ENCODE measurements at regions not wholly inside any gene's neighbourhood (a gene's known extent, or its start where the extent isn't known, plus 50 kb on each side); places are given as distances from the start of the nearest gene placed in this dataset.

GRCh38 chr10:44297963-44298362, 86.9 kb downstream of the CXCL12 start:
- intact Hi-C loops (cut with DNase I), result no loop called here
- ATAC-seq (no peak), DNase-seq (no peak)
- 91 to 93% (median 92%) methylated on average over 6 of the region's 6 CpGs for WGBS, 4 donors
- TF ChIP-seq CTCF (IDR thresholded peaks at IDR 0.05) (no peak), POLR2A (IDR thresholded peaks at IDR 0.05) (no peak)
- H3K27me3 ChIP-seq, result peaks cover 0 to 3% (median 0%) of the 10 kb centered on the region in 9 donors
- H3K9me3 ChIP-seq, result no peaks in the 10 kb centered on the region
- no peak overlapping the region for H3K27ac ChIP-seq
- no peak overlapping the region for H3K4me3 ChIP-seq
- peaks cover 0 to 27% (median 12%) of the 10 kb centered on the region in 12 donors for H3K4me1 ChIP-seq
- H3K36me3 ChIP-seq, result no peaks in the 10 kb centered on the region

- H3K9me3 ChIP-seq, result no peaks in the 10 kb centered on the region
- no peak for DNase-seq
- H3K27me3 ChIP-seq, result peaks cover 0 to 3% (median 0%) of the 10 kb centered on the region in 9 donors
- WGBS, 4 donors, result 32 to 46% (median 44%) methylated on average over 3 of the region's 3 CpGs
- no peak for ATAC-seq
- intact Hi-C loops (cut with DNase I), result no loop called here
- H3K27ac ChIP-seq, result peak overlapping the region in 1 of 12 donors; percentile 3
- peaks cover 0 to 46% (median 11%) of the 10 kb centered on the region in 12 donors for H3K4me1 ChIP-seq
- TF ChIP-seq CTCF (IDR thresholded peaks at IDR 0.05), result no peak
- no peak for TF ChIP-seq POLR2A (IDR thresholded peaks at IDR 0.05)
- no peak overlapping the region for H3K4me3 ChIP-seq
- H3K36me3 ChIP-seq, result no peaks in the 10 kb centered on the region
Observed at GRCh38 chr10:44295644-44296241, 89.2 kb downstream of the CXCL12 start.

- ATAC-seq, result no peak
- WGBS, 4 donors, result 97 to 98% (median 97%) methylated on average over 9 of the region's 9 CpGs
- no peak for TF ChIP-seq CTCF (IDR thresholded peaks at IDR 0.05)
- no peak for TF ChIP-seq POLR2A (IDR thresholded peaks at IDR 0.05)
- Histone ChIP-seq H3K9me3 (no peaks in the 10 kb centered on the region), H3K27me3 (peaks cover 0 to 3% (median 0%) of the 10 kb centered on the region in 9 donors), H3K4me3 (no peak overlapping the region), H3K4me1 (peaks cover 0 to 51% (median 11%) of the 10 kb centered on the region in 12 donors), H3K27ac (peak overlapping the region; percentile 57 to 98 (median 86)), H3K36me3 (no peaks in the 10 kb centered on the region)
- DNase-seq, result no peak
- intact Hi-C loops (cut with DNase I), result no loop called here
Observed at GRCh38 chr10:44294726-44295412, 90.0 kb downstream of the CXCL12 start.

GRCh38 chr10:44293842-44294241, 91.1 kb downstream of the CXCL12 start:
- 27 to 43% (median 35%) methylated on average over 7 of the region's 7 CpGs for WGBS, 4 donors
- H3K9me3 ChIP-seq, result no peaks in the 10 kb centered on the region
- peak overlapping the region in 9 of 12 donors; percentile 3 to 39 (median 27) for H3K4me3 ChIP-seq
- peak in 4 of 5 donors; percentile 74 to 83 (median 78) for DNase-seq
- peaks cover 0 to 3% (median 0%) of the 10 kb centered on the region in 9 donors for H3K27me3 ChIP-seq
- intact Hi-C loops (cut with DNase I), result no loop called here
- H3K4me1 ChIP-seq, result peaks cover 0 to 51% (median 11%) of the 10 kb centered on the region in 12 donors
- no peaks in the 10 kb centered on the region for H3K36me3 ChIP-seq
- no peak for TF ChIP-seq POLR2A (IDR thresholded peaks at IDR 0.05)
- TF ChIP-seq CTCF (IDR thresholded peaks at IDR 0.05), result no peak
- ATAC-seq, result peak; percentile 92 to 97 (median 96)
- H3K27ac ChIP-seq, result peak overlapping the region; percentile 77 to 98 (median 87)
